HEK293 (cell line): ENCODE measurements at regions not wholly inside any gene's neighbourhood (a gene's known extent, or its start where the extent isn't known, plus 50 kb on each side); places are given as distances from the start of the nearest gene placed in this dataset.
A peak's percentile ranks its signal among the peaks of the same experiment; 100 is the strongest.

Source experiments
- CTCF ChIA-PET: fragments of 350-600 bp; formaldehyde crosslinking; extraction: SDS; loops from one replicate; lab custom pipeline; 2021; ENCODE audit warnings: antibody characterized with exemption; lab: Yijun Ruan, JAX
- POLR2A ChIA-PET: fragments of 300-600 bp; formaldehyde crosslinking; extraction: SDS; loops from one replicate; lab custom pipeline; 2020; ENCODE audit warnings: antibody characterized with exemption, inconsistent platforms; lab: Yijun Ruan, JAX
- H3K27ac ChIP-seq: fragments of 200-500 bp; sonication (Bioruptor generic); 2 replicates; pipeline ENCODE4 v1.5.1; 2014; ENCODE audit warnings: low read depth, low read length, control low read depth, inconsistent platforms; ENCODE audit errors: extremely low read depth
- H3K36me3 ChIP-seq, 2 experiments: fragments of 200-500 bp in 1 of 2; sonication (Bioruptor generic) in 1 of 2; 1 replicate in 1 of 2; 2 replicates in 1 of 2; pipeline ENCODE4 v1.5.1; 2014 to 2017; ENCODE audit warnings: inconsistent platforms in 2 of 2, low read length in 2 of 2; ENCODE audit not compliant: control insufficient read depth in 2 of 2, insufficient read depth in 1 of 2
- H3K4me1 ChIP-seq: fragments of 200-500 bp; sonication (Bioruptor generic); 2 replicates; pipeline ENCODE4 v1.5.1; 2014; ENCODE audit warnings: mild to moderate bottlenecking, low read length, inconsistent platforms; ENCODE audit not compliant: control insufficient read depth, insufficient read depth
- H3K4me3 ChIP-seq: 2 replicates; pipeline ENCODE4 v1.5.1; 2011; ENCODE audit warnings: low read depth, mild to moderate bottlenecking, control low read depth, low read length, moderate library complexity
- H3K9me3 ChIP-seq: fragments of 200-500 bp; sonication (Bioruptor generic); 2 replicates; pipeline ENCODE4 v1.5.1; 2014; ENCODE audit warnings: low read depth, low read length, inconsistent platforms; ENCODE audit not compliant: control insufficient read depth, insufficient read depth
- GLIS1 ChIP-seq: fragments of 450-650 bp; formaldehyde crosslinking; IDR thresholded peaks from 2 replicates; pipeline ENCODE4 v1.5.1; 2016; ENCODE audit warnings: missing biosample characterization, missing genetic modification characterization
- KLF7 ChIP-seq: fragments of 450-650 bp; formaldehyde crosslinking; IDR thresholded peaks from 2 replicates; pipeline ENCODE4 v1.5.1; 2016; ENCODE audit warnings: missing biosample characterization, missing genetic modification characterization, borderline replicate concordance
- KLF8 ChIP-seq: fragments of 450-650 bp; formaldehyde crosslinking; IDR thresholded peaks from 2 replicates; pipeline ENCODE4 v1.5.1; 2016; ENCODE audit warnings: missing biosample characterization, missing genetic modification characterization
- SCRT2 ChIP-seq: fragments of 450-650 bp; formaldehyde crosslinking; IDR thresholded peaks from 2 replicates; pipeline ENCODE4 v1.5.1; 2016; ENCODE audit warnings: missing biosample characterization, missing genetic modification characterization
- ZBTB26 ChIP-seq: fragments of 450-650 bp; formaldehyde crosslinking; optimal IDR thresholded peaks from 2 replicates; pipeline ENCODE3; 2016; ENCODE audit warnings: missing biosample characterization, mild to moderate bottlenecking, missing genetic modification characterization
- ZBTB8A ChIP-seq: fragments of 450-650 bp; formaldehyde crosslinking; IDR thresholded peaks from 2 replicates; pipeline ENCODE4 v1.5.1; 2016; ENCODE audit warnings: missing biosample characterization, missing genetic modification characterization
- ZFP3 ChIP-seq: fragments of 450-650 bp; formaldehyde crosslinking; IDR thresholded peaks from 2 replicates; pipeline ENCODE4 v1.5.1; 2016; ENCODE audit warnings: low read depth, missing biosample characterization, missing genetic modification characterization
- ZNF132 ChIP-seq: fragments of 450-650 bp; formaldehyde crosslinking; IDR thresholded peaks from 2 replicates; pipeline ENCODE4 v1.5.1; 2017; ENCODE audit warnings: missing biosample characterization, missing genetic modification characterization, borderline replicate concordance
- ZNF274 ChIP-seq, 2 experiments: fragments of 200-500 bp in 1 of 2; fragments of 450-650 bp in 1 of 2; sonication (Bioruptor generic) in 1 of 2; formaldehyde crosslinking in 1 of 2; IDR thresholded peaks; 2 replicates each; pipeline versions ENCODE4 v1.5.1 to v1.6.1; 2014 to 2016; ENCODE audit warnings: borderline replicate concordance in 1 of 2, inconsistent platforms in 1 of 2, low read length in 1 of 2, missing biosample characterization in 1 of 2, missing genetic modification characterization in 1 of 2
- ZNF302 ChIP-seq: fragments of 450-650 bp; formaldehyde crosslinking; IDR thresholded peaks from 2 replicates; pipeline ENCODE4 v1.5.1; 2016; ENCODE audit warnings: missing biosample characterization, missing genetic modification characterization, low read depth
- ZNF394 ChIP-seq: fragments of 450-650 bp; formaldehyde crosslinking; IDR thresholded peaks from 2 replicates; pipeline ENCODE4 v1.5.1; 2016; ENCODE audit warnings: missing biosample characterization, missing genetic modification characterization, mild to moderate bottlenecking, moderate library complexity, borderline replicate concordance
- ZNF404 ChIP-seq: fragments of 450-650 bp; formaldehyde crosslinking; IDR thresholded peaks from 2 replicates; pipeline ENCODE4 v1.5.1; 2017; ENCODE audit warnings: missing biosample characterization, missing genetic modification characterization
- ZNF530 ChIP-seq: fragments of 450-650 bp; formaldehyde crosslinking; IDR thresholded peaks from 2 replicates; pipeline ENCODE4 v1.5.1; 2016; ENCODE audit warnings: low read depth, missing biosample characterization, missing genetic modification characterization
- ZNF558 ChIP-seq: fragments of 450-650 bp; formaldehyde crosslinking; IDR thresholded peaks from 2 replicates; pipeline ENCODE4 v1.5.1; 2016; ENCODE audit warnings: missing biosample characterization, missing genetic modification characterization
- ZNF585B ChIP-seq: fragments of 450-650 bp; formaldehyde crosslinking; IDR thresholded peaks from 2 replicates; pipeline ENCODE4 v1.5.1; 2016; ENCODE audit warnings: missing biosample characterization, missing genetic modification characterization
- ZNF596 ChIP-seq: fragments of 450-650 bp; IDR thresholded peaks from 2 replicates; pipeline ENCODE4 v1.5.0; 2018; ENCODE audit warnings: missing biosample characterization, mild to moderate bottlenecking, missing genetic modification characterization, moderate library complexity
- ZNF610 ChIP-seq: fragments of 450-650 bp; formaldehyde crosslinking; IDR thresholded peaks from 2 replicates; pipeline ENCODE4 v1.5.1; 2016; ENCODE audit warnings: missing biosample characterization, missing genetic modification characterization, borderline replicate concordance
- ZNF768 ChIP-seq: fragments of 450-650 bp; formaldehyde crosslinking; IDR thresholded peaks from 2 replicates; pipeline ENCODE4 v1.5.1; 2018; ENCODE audit warnings: missing biosample characterization, mild to moderate bottlenecking, missing genetic modification characterization
- ZNF837 ChIP-seq: fragments of 450-650 bp; formaldehyde crosslinking; IDR thresholded peaks from 2 replicates; pipeline ENCODE4 v1.5.1; 2016; ENCODE audit warnings: missing biosample characterization, missing genetic modification characterization
- ZNF843 ChIP-seq: fragments of 450-650 bp; formaldehyde crosslinking; IDR thresholded peaks from 2 replicates; pipeline ENCODE4 v1.5.1; 2016; ENCODE audit warnings: missing biosample characterization, missing genetic modification characterization
- ZSCAN30 ChIP-seq: fragments of 450-650 bp; IDR thresholded peaks from 2 replicates; pipeline ENCODE4 v1.5.1; 2018; ENCODE audit warnings: missing biosample characterization, mild to moderate bottlenecking, missing genetic modification characterization, moderate library complexity
- TF ChIP-seq, protein P1 (sequence below): fragments of 450-650 bp; formaldehyde crosslinking; IDR thresholded peaks from 2 replicates; pipeline ENCODE4 v1.5.1; 2016; ENCODE audit warnings: missing biosample characterization, missing genetic modification characterization
- TF ChIP-seq, protein P2 (sequence below): fragments of 450-650 bp; formaldehyde crosslinking; IDR thresholded peaks from 2 replicates; pipeline ENCODE4 v1.5.1; 2017; ENCODE audit warnings: missing biosample characterization, missing genetic modification characterization
- TF ChIP-seq, protein P3 (sequence below): fragments of 450-650 bp; formaldehyde crosslinking; IDR thresholded peaks from 2 replicates; pipeline ENCODE4 v1.5.1; 2016; ENCODE audit warnings: missing biosample characterization, missing genetic modification characterization
- TF ChIP-seq, protein P4 (sequence below): fragments of 450-650 bp; formaldehyde crosslinking; IDR thresholded peaks from 2 replicates; pipeline ENCODE4 v1.5.1; 2016; ENCODE audit warnings: missing biosample characterization, missing genetic modification characterization

GRCh38 chr16:51592535-51593300 lies 441.6 kb upstream of the SALL1 start:
- Histone ChIP-seq H3K36me3 (no peaks in the 10 kb centered on the region), H3K27ac (no peak overlapping the region), H3K4me1 (peaks cover 10% of the 10 kb centered on the region), H3K9me3 (no peaks in the 10 kb centered on the region), H3K4me3 (no peak overlapping the region)
- ChIA-PET POLR2A (no interaction called here), CTCF (no interaction called here)
- TF ChIP-seq, protein P1, sequence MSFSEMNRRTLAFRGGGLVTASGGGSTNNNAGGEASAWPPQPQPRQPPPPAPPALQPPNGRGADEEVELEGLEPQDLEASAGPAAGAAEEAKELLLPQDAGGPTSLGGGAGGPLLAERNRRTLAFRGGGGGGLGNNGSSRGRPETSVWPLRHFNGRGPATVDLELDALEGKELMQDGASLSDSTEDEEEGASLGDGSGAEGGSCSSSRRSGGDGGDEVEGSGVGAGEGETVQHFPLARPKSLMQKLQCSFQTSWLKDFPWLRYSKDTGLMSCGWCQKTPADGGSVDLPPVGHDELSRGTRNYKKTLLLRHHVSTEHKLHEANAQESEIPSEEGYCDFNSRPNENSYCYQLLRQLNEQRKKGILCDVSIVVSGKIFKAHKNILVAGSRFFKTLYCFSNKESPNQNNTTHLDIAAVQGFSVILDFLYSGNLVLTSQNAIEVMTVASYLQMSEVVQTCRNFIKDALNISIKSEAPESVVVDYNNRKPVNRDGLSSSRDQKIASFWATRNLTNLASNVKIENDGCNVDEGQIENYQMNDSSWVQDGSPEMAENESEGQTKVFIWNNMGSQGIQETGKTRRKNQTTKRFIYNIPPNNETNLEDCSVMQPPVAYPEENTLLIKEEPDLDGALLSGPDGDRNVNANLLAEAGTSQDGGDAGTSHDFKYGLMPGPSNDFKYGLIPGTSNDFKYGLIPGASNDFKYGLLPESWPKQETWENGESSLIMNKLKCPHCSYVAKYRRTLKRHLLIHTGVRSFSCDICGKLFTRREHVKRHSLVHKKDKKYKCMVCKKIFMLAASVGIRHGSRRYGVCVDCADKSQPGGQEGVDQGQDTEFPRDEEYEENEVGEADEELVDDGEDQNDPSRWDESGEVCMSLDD (tag by site-specific recombination): no peak
- TF ChIP-seq ZNF596 (tag by site-specific recombination): peak; percentile 52; the same call in 1 of the 2 replicates

- H3K4me1 ChIP-seq: peaks cover 10% of the 10 kb centered on the region
- ChIA-PET POLR2A (no interaction called here), CTCF (interaction anchor here (0.6 kb wide), 1 partner anchor 62 kb away, joined by 3 read pairs; no protein-coding TSS in a partner anchor)
- H3K4me3 ChIP-seq: no peak overlapping the region
- no peaks in the 10 kb centered on the region for H3K36me3 ChIP-seq
- H3K9me3 ChIP-seq: no peaks in the 10 kb centered on the region
- H3K27ac ChIP-seq: no peak overlapping the region
- 0 out of 2 replicates have a peak, but pooled peaks have one; percentile 50 for TF ChIP-seq ZSCAN30 (tag by site-specific recombination)
- no peak for TF ChIP-seq ZNF837 (tag by site-specific recombination)
- TF ChIP-seq ZNF530 (tag by site-specific recombination): no peak
- TF ChIP-seq ZBTB8A (tag by site-specific recombination): no peak
- TF ChIP-seq ZFP3 (tag by site-specific recombination): no peak
- no peak for TF ChIP-seq GLIS1
- 0 out of 2 replicates have a peak, but pooled peaks have one; percentile 1 for TF ChIP-seq SCRT2 (tag by site-specific recombination)
- TF ChIP-seq ZNF404 (tag by site-specific recombination): no peak
- no peak for TF ChIP-seq ZNF558 (tag by site-specific recombination)
- TF ChIP-seq ZNF585B (tag by site-specific recombination): no peak
- no peak for TF ChIP-seq ZNF132 (tag by site-specific recombination)
- TF ChIP-seq ZNF843: 0 out of 2 replicates have a peak, but pooled peaks have one; percentile 25
- TF ChIP-seq ZBTB26: no peak
- no peak for TF ChIP-seq ZNF394 (tag by site-specific recombination)
- no peak for TF ChIP-seq ZNF274 (IDR thresholded peaks at IDR 0.05; ENCODE audit: low read length)
- no peak for TF ChIP-seq ZNF274 (tag by site-specific recombination; IDR thresholded peaks at IDR 0.05; ENCODE audit: borderline replicate concordance)
- TF ChIP-seq, protein P2, sequence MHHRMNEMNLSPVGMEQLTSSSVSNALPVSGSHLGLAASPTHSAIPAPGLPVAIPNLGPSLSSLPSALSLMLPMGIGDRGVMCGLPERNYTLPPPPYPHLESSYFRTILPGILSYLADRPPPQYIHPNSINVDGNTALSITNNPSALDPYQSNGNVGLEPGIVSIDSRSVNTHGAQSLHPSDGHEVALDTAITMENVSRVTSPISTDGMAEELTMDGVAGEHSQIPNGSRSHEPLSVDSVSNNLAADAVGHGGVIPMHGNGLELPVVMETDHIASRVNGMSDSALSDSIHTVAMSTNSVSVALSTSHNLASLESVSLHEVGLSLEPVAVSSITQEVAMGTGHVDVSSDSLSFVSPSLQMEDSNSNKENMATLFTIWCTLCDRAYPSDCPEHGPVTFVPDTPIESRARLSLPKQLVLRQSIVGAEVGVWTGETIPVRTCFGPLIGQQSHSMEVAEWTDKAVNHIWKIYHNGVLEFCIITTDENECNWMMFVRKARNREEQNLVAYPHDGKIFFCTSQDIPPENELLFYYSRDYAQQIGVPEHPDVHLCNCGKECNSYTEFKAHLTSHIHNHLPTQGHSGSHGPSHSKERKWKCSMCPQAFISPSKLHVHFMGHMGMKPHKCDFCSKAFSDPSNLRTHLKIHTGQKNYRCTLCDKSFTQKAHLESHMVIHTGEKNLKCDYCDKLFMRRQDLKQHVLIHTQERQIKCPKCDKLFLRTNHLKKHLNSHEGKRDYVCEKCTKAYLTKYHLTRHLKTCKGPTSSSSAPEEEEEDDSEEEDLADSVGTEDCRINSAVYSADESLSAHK (tag by site-specific recombination): peak; percentile 78; the same call in 1 of the 2 replicates
- TF ChIP-seq, protein P3, sequence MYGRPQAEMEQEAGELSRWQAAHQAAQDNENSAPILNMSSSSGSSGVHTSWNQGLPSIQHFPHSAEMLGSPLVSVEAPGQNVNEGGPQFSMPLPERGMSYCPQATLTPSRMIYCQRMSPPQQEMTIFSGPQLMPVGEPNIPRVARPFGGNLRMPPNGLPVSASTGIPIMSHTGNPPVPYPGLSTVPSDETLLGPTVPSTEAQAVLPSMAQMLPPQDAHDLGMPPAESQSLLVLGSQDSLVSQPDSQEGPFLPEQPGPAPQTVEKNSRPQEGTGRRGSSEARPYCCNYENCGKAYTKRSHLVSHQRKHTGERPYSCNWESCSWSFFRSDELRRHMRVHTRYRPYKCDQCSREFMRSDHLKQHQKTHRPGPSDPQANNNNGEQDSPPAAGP: no peak
- TF ChIP-seq ZNF768 (tag by site-specific recombination): no peak
- TF ChIP-seq KLF7 (tag by site-specific recombination): no peak
- TF ChIP-seq ZNF610 (tag by site-specific recombination): no peak
- TF ChIP-seq ZNF302 (tag by site-specific recombination): no peak
- TF ChIP-seq, protein P4, sequence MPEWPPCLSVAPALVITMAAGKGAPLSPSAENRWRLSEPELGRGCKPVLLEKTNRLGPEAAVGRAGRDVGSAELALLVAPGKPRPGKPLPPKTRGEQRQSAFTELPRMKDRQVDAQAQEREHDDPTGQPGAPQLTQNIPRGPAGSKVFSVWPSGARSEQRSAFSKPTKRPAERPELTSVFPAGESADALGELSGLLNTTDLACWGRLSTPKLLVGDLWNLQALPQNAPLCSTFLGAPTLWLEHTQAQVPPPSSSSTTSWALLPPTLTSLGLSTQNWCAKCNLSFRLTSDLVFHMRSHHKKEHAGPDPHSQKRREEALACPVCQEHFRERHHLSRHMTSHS (tag by site-specific recombination): no peak
- no peak for TF ChIP-seq KLF8 (tag by site-specific recombination)
Observed at GRCh38 chr16:51592001-51592501, 441.0 kb upstream of the SALL1 start.
